ENCODE measurements at regions not wholly inside any gene's neighbourhood (a gene's known extent, or its start where the extent isn't known, plus 50 kb on each side); places are given as distances from the start of the nearest gene placed in this dataset.

DNA sequence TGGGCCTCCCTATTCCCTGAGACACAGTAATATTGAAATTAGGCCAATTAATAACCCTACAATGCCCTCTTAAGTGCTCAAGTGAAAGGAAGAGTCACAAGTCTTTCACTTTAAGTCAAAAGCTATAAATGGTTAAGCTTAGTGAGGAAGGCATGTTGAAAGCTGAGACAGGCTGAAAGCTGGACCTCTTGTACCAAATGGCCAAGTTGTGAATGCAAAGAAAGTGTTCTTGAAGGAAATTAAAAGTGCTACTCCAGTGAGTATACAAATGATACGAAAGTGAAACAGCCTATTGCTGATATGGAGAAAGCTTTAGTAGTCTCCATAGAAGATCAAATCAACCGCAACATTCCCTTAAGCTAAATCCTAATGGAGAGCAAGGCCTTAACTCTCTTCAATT lies 140.8 kb downstream of the PTCSC3 start:
- TF ChIP-seq, protein P1, sequence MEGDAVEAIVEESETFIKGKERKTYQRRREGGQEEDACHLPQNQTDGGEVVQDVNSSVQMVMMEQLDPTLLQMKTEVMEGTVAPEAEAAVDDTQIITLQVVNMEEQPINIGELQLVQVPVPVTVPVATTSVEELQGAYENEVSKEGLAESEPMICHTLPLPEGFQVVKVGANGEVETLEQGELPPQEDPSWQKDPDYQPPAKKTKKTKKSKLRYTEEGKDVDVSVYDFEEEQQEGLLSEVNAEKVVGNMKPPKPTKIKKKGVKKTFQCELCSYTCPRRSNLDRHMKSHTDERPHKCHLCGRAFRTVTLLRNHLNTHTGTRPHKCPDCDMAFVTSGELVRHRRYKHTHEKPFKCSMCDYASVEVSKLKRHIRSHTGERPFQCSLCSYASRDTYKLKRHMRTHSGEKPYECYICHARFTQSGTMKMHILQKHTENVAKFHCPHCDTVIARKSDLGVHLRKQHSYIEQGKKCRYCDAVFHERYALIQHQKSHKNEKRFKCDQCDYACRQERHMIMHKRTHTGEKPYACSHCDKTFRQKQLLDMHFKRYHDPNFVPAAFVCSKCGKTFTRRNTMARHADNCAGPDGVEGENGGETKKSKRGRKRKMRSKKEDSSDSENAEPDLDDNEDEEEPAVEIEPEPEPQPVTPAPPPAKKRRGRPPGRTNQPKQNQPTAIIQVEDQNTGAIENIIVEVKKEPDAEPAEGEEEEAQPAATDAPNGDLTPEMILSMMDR (IDR thresholded peaks at IDR 0.05) = no peak
- TF ChIP-seq POLR2A (IDR thresholded peaks at IDR 0.05) = no peak

All from right lobe of liver (tissue), 4 donors.